HG02884 (cell line): ENCODE measurements at regions not wholly inside any gene's neighbourhood (a gene's known extent, or its start where the extent isn't known, plus 50 kb on each side); places are given as distances from the start of the nearest gene placed in this dataset.
"Not testable (repeated sequence)": the region's sequence is repeated elsewhere in the genome, so short reads cannot be mapped to it uniquely, and the experiment has no call there.

Experiments
- ATAC-seq: cut with Tn5 transposase; IDR thresholded peaks from one replicate; pipeline ENCODE4 v1.9.1; 2021; ENCODE audit warnings: mild to moderate bottlenecking, moderate library complexity; ENCODE audit not compliant: unreplicated experiment

- ATAC-seq, result no peak
These were observed 187.2 kb upstream of the SPRY1 start for GRCh38 chr4:123209436-123209835.

- ATAC-seq, result no peak
These were observed 181.1 kb upstream of the SPRY1 start for GRCh38 chr4:123215536-123215935.

GRCh38 chr4:123216543-123216942 lies 180.1 kb upstream of the SPRY1 start:
- ATAC-seq, result no peak

GRCh38 chr4:123216946-123217345 lies 179.6 kb upstream of the SPRY1 start:
- ATAC-seq, result no peak

- no peak for ATAC-seq
These were observed 178.9 kb upstream of the SPRY1 start for GRCh38 chr4:123217664-123218063.

GRCh38 chr4:123218981-123219380 lies 177.6 kb upstream of the SPRY1 start:
- ATAC-seq, result no peak

- no peak for ATAC-seq
These were observed 167.3 kb upstream of the SPRY1 start for GRCh38 chr4:123229286-123229685.

GRCh38 chr4:123230061-123230460 lies 166.5 kb upstream of the SPRY1 start:
- ATAC-seq, result no peak

- ATAC-seq, result no peak
These were observed 164.2 kb upstream of the SPRY1 start for GRCh38 chr4:123232439-123232838.

- no peak for ATAC-seq
These were observed 163.3 kb upstream of the SPRY1 start for GRCh38 chr4:123233136-123233768.

- no peak for ATAC-seq
These were observed 161.6 kb upstream of the SPRY1 start for GRCh38 chr4:123234955-123235354.

- ATAC-seq, result no peak
These were observed 161.2 kb upstream of the SPRY1 start for GRCh38 chr4:123235431-123235830.

GRCh38 chr4:123236606-123237005 lies 160.0 kb upstream of the SPRY1 start:
- no peak for ATAC-seq

GRCh38 chr4:123240286-123240685 lies 156.3 kb upstream of the SPRY1 start:
- ATAC-seq, result not testable (repeated sequence)

- not testable (repeated sequence) for ATAC-seq
These were observed 153.4 kb upstream of the SPRY1 start for GRCh38 chr4:123243220-123243619.

GRCh38 chr4:123244137-123244536 lies 152.5 kb upstream of the SPRY1 start:
- ATAC-seq, result peak; percentile 49

GRCh38 chr4:123246085-123246484 lies 150.5 kb upstream of the SPRY1 start:
- no peak for ATAC-seq

GRCh38 chr4:123248085-123248659 lies 148.4 kb upstream of the SPRY1 start:
- ATAC-seq, result no peak

- no peak for ATAC-seq
These were observed 146.8 kb upstream of the SPRY1 start for GRCh38 chr4:123249821-123250220.

GRCh38 chr4:123250843-123251242 lies 145.8 kb upstream of the SPRY1 start:
- ATAC-seq, result no peak

- ATAC-seq, result no peak
These were observed 140.6 kb upstream of the SPRY1 start for GRCh38 chr4:123255971-123256370.

GRCh38 chr4:123256901-123257300 lies 139.7 kb upstream of the SPRY1 start:
- no peak for ATAC-seq

- no peak for ATAC-seq
These were observed 139.0 kb upstream of the SPRY1 start for GRCh38 chr4:123257591-123257990.
